ENCODE measurements at regions not wholly inside any gene's neighbourhood (a gene's known extent, or its start where the extent isn't known, plus 50 kb on each side); places are given as distances from the start of the nearest gene placed in this dataset.
"Not testable (repeated sequence)": the region's sequence is repeated elsewhere in the genome, so short reads cannot be mapped to it uniquely, and the experiment has no call there.

- no peak for DNase-seq (ENCODE audit: low read depth)
Measured at GRCh38 chr20:51125780-51126179, 102.9 kb upstream of the KCNG1 start.

- no peak for DNase-seq (ENCODE audit: low read depth)
Measured at GRCh38 chr20:51125105-51125504, 102.2 kb upstream of the KCNG1 start.

GRCh38 chr20:51123887-51124286 lies 101.0 kb upstream of the KCNG1 start:
- not testable (repeated sequence) for DNase-seq (ENCODE audit: low read depth)

GRCh38 chr20:51122931-51123658 lies 100.2 kb upstream of the KCNG1 start:
- DNase-seq (ENCODE audit: low read depth) = no peak

- peak; percentile 16 for DNase-seq (ENCODE audit: low read depth)
Measured at GRCh38 chr20:51121901-51122412, 99.0 kb upstream of the KCNG1 start.

- DNase-seq (ENCODE audit: low read depth) = no peak
Measured at GRCh38 chr20:51121272-51121671, 98.4 kb upstream of the KCNG1 start.

- no peak for DNase-seq (ENCODE audit: low read depth)
Measured at GRCh38 chr20:51120868-51121267, 98.0 kb upstream of the KCNG1 start.

GRCh38 chr20:51120438-51120837 lies 97.5 kb upstream of the KCNG1 start:
- no peak for DNase-seq (ENCODE audit: low read depth)

GRCh38 chr20:51119914-51120313 lies 97.0 kb upstream of the KCNG1 start:
- DNase-seq (ENCODE audit: low read depth) = no peak

GRCh38 chr20:51118985-51119527 lies 96.1 kb upstream of the KCNG1 start:
- DNase-seq (ENCODE audit: low read depth) = no peak

GRCh38 chr20:51118216-51118615 lies 95.3 kb upstream of the KCNG1 start:
- no peak for DNase-seq (ENCODE audit: low read depth)

- peak; percentile 11 for DNase-seq (ENCODE audit: low read depth)
Measured at GRCh38 chr20:51116765-51117686, 94.1 kb upstream of the KCNG1 start.

- DNase-seq (ENCODE audit: low read depth) = no peak
Measured at GRCh38 chr20:51111290-51111689, 88.4 kb upstream of the KCNG1 start.

GRCh38 chr20:51108638-51109363 lies 85.9 kb upstream of the KCNG1 start:
- DNase-seq (ENCODE audit: low read depth) = no peak

GRCh38 chr20:51106011-51106410 lies 83.1 kb upstream of the KCNG1 start:
- no peak for DNase-seq (ENCODE audit: low read depth)

GRCh38 chr20:51104960-51105920 lies 82.3 kb upstream of the KCNG1 start:
- DNase-seq (ENCODE audit: low read depth) = no peak

- DNase-seq (ENCODE audit: low read depth) = no peak
Measured at GRCh38 chr20:51100617-51101016, 77.7 kb upstream of the KCNG1 start.

- DNase-seq (ENCODE audit: low read depth) = no peak
Measured at GRCh38 chr20:51098284-51098810, 75.4 kb upstream of the KCNG1 start.

- DNase-seq (ENCODE audit: low read depth) = no peak
Measured at GRCh38 chr20:51097351-51098120, 74.6 kb upstream of the KCNG1 start.

All from Daoy (cell line).